ENCODE measurements at regions not wholly inside any gene's neighbourhood (a gene's known extent, or its start where the extent isn't known, plus 50 kb on each side); places are given as distances from the start of the nearest gene placed in this dataset.

GRCh38 chr7:109226699-109227098 lies 657.0 kb downstream of the DNAJB9 start:
- no peak for ATAC-seq
- TF ChIP-seq, protein P1, sequence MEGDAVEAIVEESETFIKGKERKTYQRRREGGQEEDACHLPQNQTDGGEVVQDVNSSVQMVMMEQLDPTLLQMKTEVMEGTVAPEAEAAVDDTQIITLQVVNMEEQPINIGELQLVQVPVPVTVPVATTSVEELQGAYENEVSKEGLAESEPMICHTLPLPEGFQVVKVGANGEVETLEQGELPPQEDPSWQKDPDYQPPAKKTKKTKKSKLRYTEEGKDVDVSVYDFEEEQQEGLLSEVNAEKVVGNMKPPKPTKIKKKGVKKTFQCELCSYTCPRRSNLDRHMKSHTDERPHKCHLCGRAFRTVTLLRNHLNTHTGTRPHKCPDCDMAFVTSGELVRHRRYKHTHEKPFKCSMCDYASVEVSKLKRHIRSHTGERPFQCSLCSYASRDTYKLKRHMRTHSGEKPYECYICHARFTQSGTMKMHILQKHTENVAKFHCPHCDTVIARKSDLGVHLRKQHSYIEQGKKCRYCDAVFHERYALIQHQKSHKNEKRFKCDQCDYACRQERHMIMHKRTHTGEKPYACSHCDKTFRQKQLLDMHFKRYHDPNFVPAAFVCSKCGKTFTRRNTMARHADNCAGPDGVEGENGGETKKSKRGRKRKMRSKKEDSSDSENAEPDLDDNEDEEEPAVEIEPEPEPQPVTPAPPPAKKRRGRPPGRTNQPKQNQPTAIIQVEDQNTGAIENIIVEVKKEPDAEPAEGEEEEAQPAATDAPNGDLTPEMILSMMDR (IDR thresholded peaks at IDR 0.05): no peak
- intact Hi-C loops (cut with DNase I, micrococcal nuclease): no loop called here

DNA sequence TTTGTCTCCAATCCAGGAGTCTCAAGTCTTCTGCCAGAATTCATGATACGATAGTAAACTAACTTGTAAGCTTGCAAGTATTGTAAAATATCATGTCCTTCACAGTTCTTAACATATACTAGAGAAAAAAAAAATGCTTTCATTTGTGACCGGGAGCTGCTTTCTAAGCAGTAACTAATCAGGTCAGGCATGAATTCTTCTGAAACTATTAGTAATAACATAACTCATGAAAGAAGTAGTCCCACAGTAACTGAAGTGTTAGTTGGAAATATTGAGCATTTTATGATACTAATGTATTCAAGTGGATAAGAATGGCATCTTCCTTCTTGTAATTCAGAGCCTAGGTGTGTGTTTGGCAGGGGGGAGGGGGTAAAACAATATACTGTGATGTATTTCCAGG lies 665.6 kb downstream of the DNAJB9 start:
- no peak overlapping the region for H3K4me3 ChIP-seq
- H3K36me3 ChIP-seq (ENCODE audit: low read depth): no peaks in the 10 kb centered on the region
- intact Hi-C loops (cut with DNase I, micrococcal nuclease): no loop called here
- TF ChIP-seq, protein P1 (IDR thresholded peaks at IDR 0.05): no peak
- no peaks in the 10 kb centered on the region for H3K4me1 ChIP-seq (ENCODE audit: low read depth)
- H3K9me3 ChIP-seq: peaks cover 30% of the 10 kb centered on the region
- no peak for DNase-seq
- ATAC-seq: no peak

More at GRCh38 chr7:109226699-109227098, 657.0 kb downstream of the DNAJB9 start:
- no peak overlapping the region for H3K4me3 ChIP-seq
- DNase-seq: no peak
- no peaks in the 10 kb centered on the region for H3K36me3 ChIP-seq (ENCODE audit: low read depth)
- peaks cover 6% of the 10 kb centered on the region for H3K9me3 ChIP-seq
- H3K4me1 ChIP-seq (ENCODE audit: low read depth): no peaks in the 10 kb centered on the region

- peaks cover 18% of the 10 kb centered on the region for H3K9me3 ChIP-seq
- ATAC-seq: no peak
- H3K36me3 ChIP-seq (ENCODE audit: low read depth): no peaks in the 10 kb centered on the region
- intact Hi-C loops (cut with DNase I, micrococcal nuclease): no loop called here
- no peaks in the 10 kb centered on the region for H3K4me1 ChIP-seq (ENCODE audit: low read depth)
- DNase-seq: no peak
- TF ChIP-seq, protein P1 (IDR thresholded peaks at IDR 0.05): no peak
- no peak overlapping the region for H3K4me3 ChIP-seq
Measured at GRCh38 chr7:109246330-109247077, 676.8 kb downstream of the DNAJB9 start.

DNA sequence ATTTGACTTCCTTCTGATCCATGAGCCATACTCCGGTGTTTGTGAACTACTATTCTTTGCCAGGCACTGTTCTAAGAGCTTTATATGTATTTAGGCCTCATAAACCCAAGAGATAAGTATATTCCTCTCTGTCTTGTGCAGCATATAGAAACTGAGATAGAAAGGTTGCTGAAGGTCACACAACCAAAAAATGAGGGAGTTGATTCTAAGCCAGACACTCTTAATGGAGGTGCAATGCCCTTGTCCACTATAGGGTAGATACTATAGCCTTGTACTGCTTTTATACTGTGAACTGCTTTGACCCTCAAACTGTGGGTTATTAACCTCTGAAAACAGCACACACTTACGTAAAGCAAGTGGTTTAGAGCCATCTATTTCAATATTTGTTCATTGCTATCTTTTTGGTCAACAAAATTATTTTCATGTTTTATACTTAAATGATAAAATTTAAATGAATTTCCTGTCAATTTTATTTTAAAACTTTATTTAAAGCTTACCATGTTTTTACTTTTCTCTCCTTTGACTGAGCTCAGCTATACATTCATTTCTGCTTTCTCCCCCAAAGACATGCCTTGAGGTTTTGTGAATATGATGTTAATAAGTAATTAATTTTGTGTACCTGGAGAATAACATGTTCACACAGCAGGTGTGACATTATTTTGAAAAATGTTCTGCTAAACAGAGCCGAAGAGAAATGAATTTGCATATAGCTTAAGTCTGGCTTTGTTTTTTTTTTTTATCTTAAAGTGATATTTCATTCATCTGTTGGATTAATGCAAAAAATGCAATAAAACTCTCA lies 687.3 kb downstream of the DNAJB9 start:
- DNase-seq (no peak), ATAC-seq (no peak)
- intact Hi-C loops (cut with DNase I, micrococcal nuclease): no loop called here
- TF ChIP-seq, protein P1 (IDR thresholded peaks at IDR 0.05): no peak
- no peaks in the 10 kb centered on the region for H3K4me1 ChIP-seq (ENCODE audit: low read depth)
- no peaks in the 10 kb centered on the region for H3K36me3 ChIP-seq (ENCODE audit: low read depth)
- H3K4me3 ChIP-seq: no peak overlapping the region
- H3K9me3 ChIP-seq: peaks cover 20% of the 10 kb centered on the region

- H3K4me1 ChIP-seq (ENCODE audit: low read depth): no peaks in the 10 kb centered on the region
- DNase-seq (no peak), ATAC-seq (no peak)
- no peaks in the 10 kb centered on the region for H3K36me3 ChIP-seq (ENCODE audit: low read depth)
- intact Hi-C loops (cut with DNase I, micrococcal nuclease): no loop called here
- no peak overlapping the region for H3K4me3 ChIP-seq
- TF ChIP-seq, protein P1 (IDR thresholded peaks at IDR 0.05): no peak
- H3K9me3 ChIP-seq: peaks cover 28% of the 10 kb centered on the region
Measured at GRCh38 chr7:109259151-109259550, 689.5 kb downstream of the DNAJB9 start.
